Ureter (tissue), 1 donor: ENCODE measurements at regions not wholly inside any gene's neighbourhood (a gene's known extent, or its start where the extent isn't known, plus 50 kb on each side); places are given as distances from the start of the nearest gene placed in this dataset.

Experiments
- DNase-seq: peaks from one replicate; pipeline ENCODE4 v3.0.0-alpha.2; 2020; ENCODE audit warnings: low spot score
- donor health status: DM: yes; HTN: yes; CAD: no.

DNA sequence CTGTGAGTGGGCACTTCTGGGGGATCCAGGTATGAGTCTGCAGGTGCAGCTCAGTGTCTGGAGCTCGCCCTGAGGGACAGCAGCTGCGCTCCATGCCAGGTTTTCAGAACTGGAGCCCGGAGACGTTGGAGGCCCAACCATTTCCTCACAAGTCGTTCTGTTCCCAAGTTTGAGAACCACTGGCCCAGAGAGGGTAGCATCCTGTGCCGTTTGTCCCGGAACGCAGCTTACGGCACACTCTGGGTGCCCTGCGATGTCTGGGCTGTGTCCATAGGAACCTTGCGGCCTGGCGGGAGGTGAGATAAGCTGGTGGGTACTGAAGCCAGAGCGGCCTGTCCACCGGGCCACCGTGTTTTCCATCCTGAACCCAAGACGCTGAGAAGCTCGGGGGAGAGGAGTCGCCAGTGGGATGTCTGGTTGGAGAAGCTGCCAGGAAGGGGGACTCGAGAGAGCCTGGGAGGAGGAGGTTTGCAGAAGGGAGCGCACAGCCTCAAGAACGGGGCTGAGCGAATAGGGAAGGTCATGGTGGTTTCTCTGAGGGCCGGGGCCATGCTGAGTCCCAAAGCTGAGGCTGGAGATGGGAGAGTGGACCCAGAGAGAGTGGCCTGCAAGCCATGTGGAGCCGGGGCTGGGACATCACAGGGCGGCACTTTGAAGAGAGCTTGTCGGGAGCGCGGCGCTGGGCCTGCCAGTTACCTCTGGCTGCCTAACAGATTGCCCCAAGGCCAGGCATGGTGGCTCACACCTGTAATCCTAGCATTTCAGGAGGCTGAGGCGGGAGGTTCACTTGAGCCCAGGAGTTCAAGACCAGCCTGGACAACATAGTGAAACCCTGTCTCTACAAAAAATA, 211.0 kb upstream of the GSE1 start:
- peak; percentile 42 for DNase-seq

DNA sequence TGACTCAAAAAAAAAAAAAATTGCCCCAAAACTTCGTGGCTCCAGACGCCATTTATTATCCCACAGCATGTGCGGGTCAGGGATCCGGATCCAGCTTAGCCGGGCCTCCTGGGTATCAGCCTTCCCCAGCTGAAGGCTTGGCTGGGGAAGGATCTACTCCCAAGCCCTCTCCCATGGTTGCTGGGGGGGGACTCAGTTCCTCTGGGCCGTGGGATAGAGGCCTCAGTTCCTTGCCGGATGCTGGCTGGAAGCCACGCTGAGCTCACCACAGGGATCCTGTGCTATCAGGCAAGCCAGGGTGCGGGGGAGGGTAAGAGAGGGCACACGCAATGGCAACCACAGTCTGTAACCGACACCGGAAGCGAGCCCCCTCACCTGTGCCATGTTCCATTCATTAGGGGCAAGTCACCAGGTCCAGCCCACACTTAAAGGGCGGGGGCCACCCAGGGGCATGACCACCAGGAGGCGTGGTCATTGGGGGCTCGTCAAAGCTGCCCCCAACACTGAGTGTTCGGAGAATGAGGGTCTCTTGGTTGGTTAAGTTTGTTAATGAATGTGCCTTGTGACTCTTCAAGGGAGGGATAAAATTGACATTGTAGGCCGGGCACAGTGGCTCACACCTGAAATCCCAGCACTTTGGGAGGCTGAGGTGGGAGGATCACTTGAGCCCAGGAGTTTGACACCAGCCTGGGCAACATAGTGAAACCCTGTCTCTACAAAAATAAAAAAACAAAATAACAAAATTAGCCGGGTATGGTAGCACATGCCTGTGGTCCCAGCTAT, 210.0 kb upstream of the GSE1 start:
- peak; percentile 38 for DNase-seq

DNA sequence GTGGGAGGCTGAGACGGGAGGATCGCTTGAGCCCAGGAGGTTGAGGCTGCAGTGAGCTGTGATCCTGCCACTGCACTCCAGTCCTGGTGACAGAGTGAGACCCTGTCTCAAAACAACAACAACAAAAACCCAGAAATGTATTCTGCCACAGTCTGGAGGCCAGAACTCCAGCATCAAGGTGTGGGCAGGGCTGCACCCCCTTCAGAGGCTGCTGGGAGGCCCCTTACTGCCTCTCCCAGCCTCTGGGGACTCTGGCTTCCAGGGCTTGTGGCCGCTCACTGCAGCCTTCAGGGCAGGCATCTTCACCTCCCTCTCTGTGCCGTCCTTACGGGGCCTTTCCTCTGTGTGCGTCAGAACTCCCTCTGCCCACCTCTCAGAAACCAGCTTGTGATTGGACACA, 209.4 kb upstream of the GSE1 start:
- peak; percentile 32 for DNase-seq

DNA sequence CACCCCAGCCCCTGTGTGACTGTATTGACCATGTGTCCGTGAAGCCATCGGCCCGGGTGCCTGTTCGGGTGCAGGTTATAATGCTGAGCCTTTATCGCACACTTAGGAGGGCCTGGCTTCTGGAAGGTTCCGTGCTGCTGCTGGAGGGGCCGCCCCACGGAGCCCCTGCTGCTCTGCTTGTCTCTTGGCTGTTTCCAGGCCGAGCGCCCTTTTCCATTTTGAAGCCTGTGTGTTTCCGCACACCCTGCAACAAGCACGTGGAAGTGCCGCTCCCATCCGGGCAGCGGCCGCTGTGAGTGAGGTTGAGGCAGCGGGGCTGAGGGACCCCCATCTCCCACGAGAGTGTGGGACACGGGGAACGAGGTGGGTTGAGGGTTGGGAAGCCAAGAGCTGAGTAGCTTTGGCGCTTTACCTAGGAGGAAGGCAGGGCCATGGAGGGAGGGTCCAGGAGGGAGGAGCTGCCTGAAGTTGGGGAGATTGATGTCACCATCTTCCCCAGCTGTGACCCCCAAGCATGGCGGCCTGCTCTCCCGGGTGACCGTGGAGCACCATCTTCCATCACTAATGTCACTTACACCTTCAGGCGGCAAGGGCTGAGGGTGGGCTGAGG, 200.1 kb upstream of the GSE1 start:
- no peak for DNase-seq

GRCh38 chr16:85413691-85414663, 199.1 kb upstream of the GSE1 start:
- DNase-seq = no peak

GRCh38 chr16:85415196-85416090, 197.7 kb upstream of the GSE1 start:
- no peak for DNase-seq

DNA sequence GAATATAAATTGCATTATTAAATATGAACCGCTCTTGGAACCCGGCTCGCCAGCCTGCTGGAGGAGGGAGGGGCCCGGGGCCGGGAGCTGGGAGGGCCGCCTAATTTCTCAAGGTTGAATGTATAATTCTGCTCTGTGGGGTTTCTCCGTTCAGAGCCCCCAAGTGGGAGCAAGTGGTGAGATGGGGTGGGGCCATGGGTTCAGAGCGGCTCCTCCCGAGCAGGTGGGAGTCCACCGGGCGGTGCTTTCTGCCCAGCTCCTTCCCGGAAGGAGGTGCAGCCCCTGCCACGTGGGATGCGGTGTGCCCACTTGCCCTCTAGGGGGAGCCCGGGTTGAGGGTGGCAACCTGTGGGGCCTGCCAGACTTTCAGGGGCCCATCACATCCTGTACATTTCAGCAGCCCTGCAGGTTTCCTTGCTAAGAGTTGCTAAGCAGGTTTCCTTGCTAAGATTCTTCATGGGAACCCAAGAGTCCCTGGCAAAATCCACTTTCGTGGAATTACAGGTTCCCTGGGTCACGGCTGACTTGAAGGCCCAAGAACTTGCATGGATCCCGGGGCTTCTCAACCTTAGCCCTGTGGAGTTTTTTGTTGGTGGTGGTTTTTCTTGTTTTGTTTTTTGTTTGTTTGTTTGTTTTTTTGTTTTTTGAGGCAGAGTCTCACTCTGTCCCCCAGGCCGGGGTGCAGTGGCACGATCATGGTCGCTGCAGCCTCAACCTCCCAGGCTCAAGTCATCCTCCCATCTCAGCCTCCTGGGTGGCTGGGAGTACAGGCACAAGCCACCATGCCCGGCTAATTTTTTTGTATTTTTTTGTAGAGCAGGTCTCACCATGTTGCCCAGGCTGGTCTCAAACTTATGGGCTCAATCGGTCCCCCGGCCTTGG, 196.7 kb upstream of the GSE1 start:
- DNase-seq = peak; percentile 83

- DNase-seq = no peak
Measured at GRCh38 chr16:85417156-85417860, 195.8 kb upstream of the GSE1 start.

DNA sequence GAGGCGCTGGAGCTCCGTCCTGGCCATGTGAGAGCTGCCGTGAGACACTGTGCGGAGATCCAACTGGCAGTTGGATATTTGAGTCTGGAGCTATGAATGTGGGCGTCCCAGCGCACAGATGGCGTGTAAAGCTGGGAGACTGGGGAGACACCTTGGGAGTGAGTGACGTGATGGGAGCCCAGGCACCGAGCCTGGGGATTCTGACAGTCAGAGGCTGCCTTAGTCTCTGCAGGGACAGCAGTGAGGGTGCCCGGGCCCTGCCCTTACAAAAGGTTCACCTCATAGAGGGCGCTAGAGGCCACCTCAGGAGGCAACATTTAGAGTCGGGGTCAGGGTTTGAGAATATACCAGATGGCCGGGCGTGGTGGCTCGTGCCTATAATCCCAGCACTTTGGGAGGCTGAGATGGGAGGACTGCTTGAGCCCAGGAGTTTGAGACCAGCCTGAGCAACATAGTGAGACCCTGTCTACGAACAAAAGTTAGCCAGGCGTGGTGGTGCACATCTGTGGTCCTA, 194.1 kb upstream of the GSE1 start:
- DNase-seq = no peak

- no peak for DNase-seq
Measured at GRCh38 chr16:85419503-85420408, 193.4 kb upstream of the GSE1 start.

DNA sequence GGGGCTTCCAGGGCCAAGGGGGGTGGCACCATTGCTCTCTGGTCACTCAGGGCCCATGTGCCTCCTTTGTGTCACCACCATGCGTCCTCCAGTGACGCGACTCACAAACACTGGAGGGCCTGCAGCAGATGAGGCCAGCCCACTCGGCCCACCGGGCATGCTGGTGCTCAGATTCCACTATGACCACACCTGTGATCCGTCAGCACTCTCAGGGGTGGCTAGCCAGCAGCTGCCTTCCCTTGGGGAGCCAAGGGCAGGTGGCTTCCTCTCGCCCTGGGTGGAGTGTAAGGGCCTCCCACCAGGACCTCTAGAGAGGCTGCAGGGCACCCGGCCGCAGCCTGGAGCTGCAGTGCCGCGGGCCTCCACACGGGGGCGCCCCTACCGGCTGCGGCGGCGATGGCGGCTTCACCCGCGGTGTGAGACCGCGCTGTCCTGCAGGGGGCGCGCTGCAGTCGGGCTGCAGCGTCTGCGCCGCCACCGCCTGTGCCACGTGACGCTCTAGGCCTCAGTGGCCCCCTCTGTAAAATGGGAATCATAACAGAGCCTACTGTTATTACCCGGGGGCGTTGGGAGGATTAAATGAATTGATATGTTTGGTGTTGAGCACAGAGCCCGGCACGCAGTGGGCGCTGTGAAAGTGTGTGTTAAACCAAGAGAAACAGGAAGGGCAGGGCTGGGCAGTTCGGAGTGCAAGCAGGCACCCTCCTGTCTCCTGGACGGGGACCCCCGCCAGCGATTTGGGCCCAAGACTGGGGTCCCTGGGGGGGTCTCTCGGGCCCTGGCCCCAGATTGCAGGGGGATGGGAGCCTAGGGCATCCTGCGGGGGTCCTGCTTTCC, 192.4 kb upstream of the GSE1 start:
- DNase-seq = no peak

DNA sequence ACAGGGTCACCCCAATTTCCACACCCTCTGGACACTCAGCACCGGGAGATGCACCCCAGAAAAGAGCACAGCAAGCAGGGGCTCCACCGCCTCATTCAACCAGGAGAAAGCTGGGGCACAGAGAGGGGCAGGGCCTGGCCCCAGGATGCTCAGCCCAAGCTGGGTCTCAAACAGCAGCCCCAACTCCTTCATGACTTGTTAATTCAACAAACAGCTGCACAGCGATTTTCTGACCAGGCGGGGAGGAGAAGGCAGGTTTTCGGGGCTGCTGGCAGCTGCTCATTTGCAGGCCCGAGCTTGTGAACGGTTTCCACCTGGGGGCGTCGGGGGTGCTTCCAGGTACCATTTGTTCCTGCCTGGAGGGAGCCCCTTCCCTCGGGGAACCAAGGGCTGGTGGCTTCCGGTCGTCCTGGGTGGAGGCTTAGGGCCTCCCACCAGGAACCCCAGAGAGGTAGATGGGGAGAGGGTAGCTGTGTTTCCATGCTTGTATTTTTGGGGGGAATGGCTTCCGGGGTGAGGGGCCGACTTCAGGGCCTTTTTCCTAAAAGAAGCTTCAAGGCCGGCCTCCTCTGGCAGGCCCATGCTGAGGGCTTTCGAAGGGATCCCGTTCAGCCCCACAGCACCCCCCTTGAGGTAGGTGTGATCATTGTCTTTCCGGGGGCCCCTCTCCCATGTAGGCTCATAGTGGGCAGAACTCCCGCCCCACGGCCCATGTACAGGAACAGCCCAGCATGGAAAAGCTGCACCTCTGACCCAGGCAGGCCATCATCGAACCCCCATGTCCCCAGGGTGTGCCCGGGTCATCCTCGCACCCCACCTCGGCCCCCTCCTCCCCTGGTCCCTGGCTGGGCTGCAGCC, 191.6 kb upstream of the GSE1 start:
- DNase-seq = no peak

- no peak for DNase-seq
Measured at GRCh38 chr16:85422196-85422631, 190.9 kb upstream of the GSE1 start.

DNA sequence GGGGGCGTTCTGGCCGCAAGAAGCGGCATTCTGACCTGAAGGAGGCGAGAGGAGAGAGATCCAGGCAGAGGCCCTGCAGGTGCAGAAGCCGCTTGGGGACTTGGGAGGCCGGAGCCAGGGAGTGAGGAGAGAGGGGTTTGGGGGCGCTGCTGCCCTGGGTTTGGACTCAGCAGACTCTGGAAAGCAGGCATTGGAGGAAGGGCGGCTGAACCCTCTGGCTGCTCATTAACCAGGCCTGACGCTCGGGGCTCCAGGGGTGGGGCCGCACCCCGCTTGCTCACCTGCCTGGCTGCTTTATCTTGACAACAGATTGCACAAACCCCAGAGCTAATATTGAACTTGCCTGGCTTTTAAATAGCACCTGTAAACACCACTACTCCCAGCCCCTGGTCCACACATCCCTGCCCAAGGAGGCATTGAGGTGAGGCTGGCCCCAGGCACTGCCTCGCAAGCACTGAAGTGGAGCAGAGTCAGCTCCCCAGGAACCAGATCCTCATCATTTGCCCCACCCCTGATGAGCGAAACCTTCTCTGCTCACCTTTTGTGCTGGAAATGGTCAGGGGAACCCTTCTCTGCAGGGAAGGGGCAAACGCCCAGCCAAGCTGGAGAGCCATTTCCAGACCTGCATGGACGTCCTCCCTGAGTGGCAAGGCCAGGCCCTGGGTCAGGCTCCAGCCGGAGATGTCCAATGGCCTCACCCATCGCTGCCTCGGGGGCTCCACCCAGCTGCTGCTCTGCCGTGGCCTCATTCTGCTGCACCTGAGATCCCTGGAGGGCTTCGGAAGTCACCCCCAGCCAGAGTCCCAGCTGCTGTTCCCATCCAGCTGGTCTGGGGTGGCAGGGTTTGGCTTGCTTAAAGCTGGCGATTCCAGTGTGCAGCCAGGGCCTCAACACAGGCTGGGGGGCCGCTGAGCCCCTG, 190.2 kb upstream of the GSE1 start:
- DNase-seq = peak; percentile 82
